Lower leg skin (tissue), 3 donors: ENCODE measurements at regions not wholly inside any gene's neighbourhood (a gene's known extent, or its start where the extent isn't known, plus 50 kb on each side); places are given as distances from the start of the nearest gene placed in this dataset.

ENCODE experiments used
- POLR2A ChIP-seq, 2 donors: fragments of 450-650 bp; IDR thresholded peaks; one replicate each; pipeline ENCODE4 v1.6.1; 2016 to 2017; ENCODE audit warnings: antibody characterized with exemption in 2 of 2, mild to moderate bottlenecking in 1 of 2, moderate library complexity in 1 of 2
- TF ChIP-seq, protein P1 (sequence below), 3 donors: fragments of 450-650 bp; IDR thresholded peaks; one replicate each; pipeline ENCODE4 v1.5.1; 2016; ENCODE audit warnings: antibody characterized with exemption in 3 of 3, mild to moderate bottlenecking in 3 of 3, moderate library complexity in 2 of 3

DNA sequence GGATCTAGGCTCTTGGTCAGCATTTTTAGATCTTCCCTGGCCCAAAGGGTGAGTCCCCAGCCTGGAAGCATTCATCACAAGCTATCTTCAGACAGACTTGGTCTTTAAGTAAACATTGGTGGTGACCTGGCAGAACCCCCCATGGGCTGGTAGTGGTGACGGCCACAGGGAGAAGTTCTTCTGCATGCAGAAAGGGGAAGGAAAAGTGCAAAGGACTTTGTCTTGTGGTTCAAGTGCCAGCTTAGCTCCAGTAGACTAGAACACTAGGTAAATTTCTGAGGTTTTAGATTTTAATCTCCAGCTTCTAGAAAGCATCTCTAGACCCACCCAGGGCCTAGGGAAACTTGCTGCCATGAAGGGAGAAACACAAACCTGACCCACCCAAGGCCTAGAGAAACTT is 584.0 kb downstream of the CHSY3 start:
- TF ChIP-seq, protein P1, sequence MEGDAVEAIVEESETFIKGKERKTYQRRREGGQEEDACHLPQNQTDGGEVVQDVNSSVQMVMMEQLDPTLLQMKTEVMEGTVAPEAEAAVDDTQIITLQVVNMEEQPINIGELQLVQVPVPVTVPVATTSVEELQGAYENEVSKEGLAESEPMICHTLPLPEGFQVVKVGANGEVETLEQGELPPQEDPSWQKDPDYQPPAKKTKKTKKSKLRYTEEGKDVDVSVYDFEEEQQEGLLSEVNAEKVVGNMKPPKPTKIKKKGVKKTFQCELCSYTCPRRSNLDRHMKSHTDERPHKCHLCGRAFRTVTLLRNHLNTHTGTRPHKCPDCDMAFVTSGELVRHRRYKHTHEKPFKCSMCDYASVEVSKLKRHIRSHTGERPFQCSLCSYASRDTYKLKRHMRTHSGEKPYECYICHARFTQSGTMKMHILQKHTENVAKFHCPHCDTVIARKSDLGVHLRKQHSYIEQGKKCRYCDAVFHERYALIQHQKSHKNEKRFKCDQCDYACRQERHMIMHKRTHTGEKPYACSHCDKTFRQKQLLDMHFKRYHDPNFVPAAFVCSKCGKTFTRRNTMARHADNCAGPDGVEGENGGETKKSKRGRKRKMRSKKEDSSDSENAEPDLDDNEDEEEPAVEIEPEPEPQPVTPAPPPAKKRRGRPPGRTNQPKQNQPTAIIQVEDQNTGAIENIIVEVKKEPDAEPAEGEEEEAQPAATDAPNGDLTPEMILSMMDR (IDR thresholded peaks at IDR 0.05), result no peak
- no peak for TF ChIP-seq POLR2A (IDR thresholded peaks at IDR 0.05)
